ENCODE measurements at regions not wholly inside any gene's neighbourhood (a gene's known extent, or its start where the extent isn't known, plus 50 kb on each side); places are given as distances from the start of the nearest gene placed in this dataset.

GRCh38 chr18:27704736-27705361, 472.1 kb downstream of the CDH2 start (continued):
- no peak for TF ChIP-seq MLLT1 (IDR thresholded peaks at IDR 0.05)
- no peak for TF ChIP-seq SREBF2 (IDR thresholded peaks at IDR 0.05; ENCODE audit: low read length)
- no peak for TF ChIP-seq MXI1 (IDR thresholded peaks at IDR 0.05; ENCODE audit: low read depth, low read length)
- TF ChIP-seq, protein P1, sequence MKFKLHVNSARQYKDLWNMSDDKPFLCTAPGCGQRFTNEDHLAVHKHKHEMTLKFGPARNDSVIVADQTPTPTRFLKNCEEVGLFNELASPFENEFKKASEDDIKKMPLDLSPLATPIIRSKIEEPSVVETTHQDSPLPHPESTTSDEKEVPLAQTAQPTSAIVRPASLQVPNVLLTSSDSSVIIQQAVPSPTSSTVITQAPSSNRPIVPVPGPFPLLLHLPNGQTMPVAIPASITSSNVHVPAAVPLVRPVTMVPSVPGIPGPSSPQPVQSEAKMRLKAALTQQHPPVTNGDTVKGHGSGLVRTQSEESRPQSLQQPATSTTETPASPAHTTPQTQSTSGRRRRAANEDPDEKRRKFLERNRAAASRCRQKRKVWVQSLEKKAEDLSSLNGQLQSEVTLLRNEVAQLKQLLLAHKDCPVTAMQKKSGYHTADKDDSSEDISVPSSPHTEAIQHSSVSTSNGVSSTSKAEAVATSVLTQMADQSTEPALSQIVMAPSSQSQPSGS (IDR thresholded peaks at IDR 0.05; ENCODE audit: low read length): no peak

DNA sequence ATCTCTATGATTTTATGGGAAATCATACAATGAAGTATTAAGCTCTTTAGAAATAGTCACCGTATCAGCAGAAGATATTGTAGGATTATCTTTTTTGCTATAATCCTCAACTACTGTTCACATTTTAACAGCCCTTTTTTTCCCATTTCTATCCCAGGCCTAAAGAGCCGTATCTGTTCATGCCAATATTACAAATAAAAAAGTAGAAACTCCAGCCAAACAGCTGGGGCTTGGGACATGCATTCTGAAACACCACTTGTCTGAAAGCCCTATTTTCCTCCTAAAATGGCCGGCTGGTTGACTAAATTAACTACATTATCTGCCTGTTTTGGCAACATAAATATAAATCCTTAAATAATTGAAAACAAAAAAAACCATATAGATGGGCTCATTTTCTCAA, 477.8 kb downstream of the CDH2 start:
- no peaks in the 10 kb centered on the region for H3K4me1 ChIP-seq (ENCODE audit: control insufficient read depth, insufficient read depth, low read length)
- H4K20me1 ChIP-seq (ENCODE audit: control insufficient read depth, insufficient read depth): no peaks in the 10 kb centered on the region
- no peak overlapping the region for H3K9ac ChIP-seq (ENCODE audit: control insufficient read depth, insufficient read depth, low read length)
- no peak for DNase-seq (ENCODE audit: low read depth, low spot score)
- no peaks in the 10 kb centered on the region for H3K9me3 ChIP-seq (replicated peaks; ENCODE audit: control insufficient read depth, insufficient read depth, low read length)
- 42% methylated on average over 3 of the region's 3 CpGs for WGBS (ENCODE audit: insufficient coverage, insufficient replicate concordance, low lambda C conversion rate, missing lambda C conversion rate)
- no TSS peak for BruUV-seq (replicated peaks)
- H3K36me3 ChIP-seq (ENCODE audit: control insufficient read depth in 2 of 2, insufficient read depth in 2 of 2, low read length in 1 of 2): no peaks in the 10 kb centered on the region
- CTCF ChIA-PET: no interaction called here
- no peak overlapping the region for H3K4me3 ChIP-seq
- SMC1A ChIA-PET (ENCODE audit: uncharacterized antibody, unreplicated experiment): interaction anchor here (0.6 kb wide), 1 partner anchor 1277 kb away, joined by 3 read pairs; no protein-coding TSS in a partner anchor
- ATAC-seq: no peak
- POLR2A ChIA-PET: no interaction called here
- RAD21 ChIA-PET (ENCODE audit: unreplicated experiment): interaction anchor here (1.5 kb wide), 1 partner anchor 9 kb away, joined by 3 read pairs; no protein-coding TSS in a partner anchor
- in situ Hi-C loops (cut with MboI): no loop called here
- H3K27me3 ChIP-seq (replicated peaks in 1 of 2; ENCODE audit: control insufficient read depth in 2 of 2, insufficient read depth in 2 of 2, low read length in 1 of 2): no peaks in the 10 kb centered on the region
- no peak overlapping the region for H2AFZ ChIP-seq (ENCODE audit: control insufficient read depth, low read depth, low read length)
- no peaks in the 10 kb centered on the region for H3K79me2 ChIP-seq (ENCODE audit: control insufficient read depth, insufficient read depth, low read length)
- intact Hi-C loops (cut with micrococcal nuclease; ENCODE audit: unreplicated experiment): no loop called here
- FAIRE-seq: no peak
- no peak overlapping the region for H3K4me2 ChIP-seq (ENCODE audit: control insufficient read depth, insufficient read depth)
- no peak overlapping the region for H3K27ac ChIP-seq (ENCODE audit: control insufficient read depth, insufficient read depth)
- TF ChIP-seq NFIC (IDR thresholded peaks at IDR 0.05; ENCODE audit: low read depth, low read length) (no peak), STAT3 (IDR thresholded peaks at IDR 0.05; ENCODE audit: low read depth, low read length) (no peak), SREBF1 (IDR thresholded peaks at IDR 0.05; ENCODE audit: low read length) (no peak)
- TF ChIP-seq, protein P2, sequence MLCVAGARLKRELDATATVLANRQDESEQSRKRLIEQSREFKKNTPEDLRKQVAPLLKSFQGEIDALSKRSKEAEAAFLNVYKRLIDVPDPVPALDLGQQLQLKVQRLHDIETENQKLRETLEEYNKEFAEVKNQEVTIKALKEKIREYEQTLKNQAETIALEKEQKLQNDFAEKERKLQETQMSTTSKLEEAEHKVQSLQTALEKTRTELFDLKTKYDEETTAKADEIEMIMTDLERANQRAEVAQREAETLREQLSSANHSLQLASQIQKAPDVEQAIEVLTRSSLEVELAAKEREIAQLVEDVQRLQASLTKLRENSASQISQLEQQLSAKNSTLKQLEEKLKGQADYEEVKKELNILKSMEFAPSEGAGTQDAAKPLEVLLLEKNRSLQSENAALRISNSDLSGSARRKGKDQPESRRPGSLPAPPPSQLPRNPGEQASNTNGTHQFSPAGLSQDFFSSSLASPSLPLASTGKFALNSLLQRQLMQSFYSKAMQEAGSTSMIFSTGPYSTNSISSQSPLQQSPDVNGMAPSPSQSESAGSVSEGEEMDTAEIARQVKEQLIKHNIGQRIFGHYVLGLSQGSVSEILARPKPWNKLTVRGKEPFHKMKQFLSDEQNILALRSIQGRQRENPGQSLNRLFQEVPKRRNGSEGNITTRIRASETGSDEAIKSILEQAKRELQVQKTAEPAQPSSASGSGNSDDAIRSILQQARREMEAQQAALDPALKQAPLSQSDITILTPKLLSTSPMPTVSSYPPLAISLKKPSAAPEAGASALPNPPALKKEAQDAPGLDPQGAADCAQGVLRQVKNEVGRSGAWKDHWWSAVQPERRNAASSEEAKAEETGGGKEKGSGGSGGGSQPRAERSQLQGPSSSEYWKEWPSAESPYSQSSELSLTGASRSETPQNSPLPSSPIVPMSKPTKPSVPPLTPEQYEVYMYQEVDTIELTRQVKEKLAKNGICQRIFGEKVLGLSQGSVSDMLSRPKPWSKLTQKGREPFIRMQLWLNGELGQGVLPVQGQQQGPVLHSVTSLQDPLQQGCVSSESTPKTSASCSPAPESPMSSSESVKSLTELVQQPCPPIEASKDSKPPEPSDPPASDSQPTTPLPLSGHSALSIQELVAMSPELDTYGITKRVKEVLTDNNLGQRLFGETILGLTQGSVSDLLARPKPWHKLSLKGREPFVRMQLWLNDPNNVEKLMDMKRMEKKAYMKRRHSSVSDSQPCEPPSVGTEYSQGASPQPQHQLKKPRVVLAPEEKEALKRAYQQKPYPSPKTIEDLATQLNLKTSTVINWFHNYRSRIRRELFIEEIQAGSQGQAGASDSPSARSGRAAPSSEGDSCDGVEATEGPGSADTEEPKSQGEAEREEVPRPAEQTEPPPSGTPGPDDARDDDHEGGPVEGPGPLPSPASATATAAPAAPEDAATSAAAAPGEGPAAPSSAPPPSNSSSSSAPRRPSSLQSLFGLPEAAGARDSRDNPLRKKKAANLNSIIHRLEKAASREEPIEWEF (IDR thresholded peaks at IDR 0.05; ENCODE audit: insufficient replicate concordance, low read depth, low read length): no peak
- TF ChIP-seq, protein P3, sequence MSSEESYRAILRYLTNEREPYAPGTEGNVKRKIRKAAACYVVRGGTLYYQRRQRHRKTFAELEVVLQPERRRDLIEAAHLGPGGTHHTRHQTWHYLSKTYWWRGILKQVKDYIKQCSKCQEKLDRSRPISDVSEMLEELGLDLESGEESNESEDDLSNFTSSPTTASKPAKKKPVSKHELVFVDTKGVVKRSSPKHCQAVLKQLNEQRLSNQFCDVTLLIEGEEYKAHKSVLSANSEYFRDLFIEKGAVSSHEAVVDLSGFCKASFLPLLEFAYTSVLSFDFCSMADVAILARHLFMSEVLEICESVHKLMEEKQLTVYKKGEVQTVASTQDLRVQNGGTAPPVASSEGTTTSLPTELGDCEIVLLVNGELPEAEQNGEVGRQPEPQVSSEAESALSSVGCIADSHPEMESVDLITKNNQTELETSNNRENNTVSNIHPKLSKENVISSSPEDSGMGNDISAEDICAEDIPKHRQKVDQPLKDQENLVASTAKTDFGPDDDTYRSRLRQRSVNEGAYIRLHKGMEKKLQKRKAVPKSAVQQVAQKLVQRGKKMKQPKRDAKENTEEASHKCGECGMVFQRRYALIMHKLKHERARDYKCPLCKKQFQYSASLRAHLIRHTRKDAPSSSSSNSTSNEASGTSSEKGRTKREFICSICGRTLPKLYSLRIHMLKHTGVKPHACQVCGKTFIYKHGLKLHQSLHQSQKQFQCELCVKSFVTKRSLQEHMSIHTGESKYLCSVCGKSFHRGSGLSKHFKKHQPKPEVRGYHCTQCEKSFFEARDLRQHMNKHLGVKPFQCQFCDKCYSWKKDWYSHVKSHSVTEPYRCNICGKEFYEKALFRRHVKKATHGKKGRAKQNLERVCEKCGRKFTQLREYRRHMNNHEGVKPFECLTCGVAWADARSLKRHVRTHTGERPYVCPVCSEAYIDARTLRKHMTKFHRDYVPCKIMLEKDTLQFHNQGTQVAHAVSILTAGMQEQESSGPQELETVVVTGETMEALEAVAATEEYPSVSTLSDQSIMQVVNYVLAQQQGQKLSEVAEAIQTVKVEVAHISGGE (CRISPR knock-in tag; IDR thresholded peaks at IDR 0.05): no peak

All from GM12878 (cell line).